Stimulated activated CD8-positive, alpha-beta memory T cell treated with anti-CD3 and anti-CD28 coated beads, Interleukin-4, amount 100 ng/mL, for 4 hours (primary cell): ENCODE measurements at regions not wholly inside any gene's neighbourhood (a gene's known extent, or its start where the extent isn't known, plus 50 kb on each side); places are given as distances from the start of the nearest gene placed in this dataset.

Source experiments
- DNase-seq, 2 donors: peaks; one replicate each; pipeline ENCODE4 v3.0.0-alpha.2; 2020; ENCODE audit warnings: low read depth in 2 of 2, low spot score in 1 of 2

DNA sequence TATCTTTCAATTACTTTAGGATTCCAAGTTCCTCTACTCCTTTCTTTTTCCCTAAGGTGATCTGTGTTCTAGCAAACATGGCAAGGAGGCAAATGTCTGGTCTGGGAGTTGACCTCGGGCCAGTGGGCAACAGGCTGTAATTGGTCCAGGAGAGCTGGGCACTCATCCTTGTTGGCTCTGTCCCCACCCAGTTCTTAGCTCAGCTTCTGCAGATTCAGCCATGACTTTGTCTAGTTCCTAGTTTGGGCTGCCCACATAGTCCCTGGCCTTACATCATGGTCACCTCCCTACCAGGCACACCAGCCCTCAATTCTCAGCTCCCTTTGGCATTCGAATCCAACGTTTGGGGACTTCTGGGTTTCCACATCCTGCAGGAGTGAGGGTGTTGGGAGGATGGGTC is 92.1 kb upstream of the DAP start:
- DNase-seq = no peak

DNA sequence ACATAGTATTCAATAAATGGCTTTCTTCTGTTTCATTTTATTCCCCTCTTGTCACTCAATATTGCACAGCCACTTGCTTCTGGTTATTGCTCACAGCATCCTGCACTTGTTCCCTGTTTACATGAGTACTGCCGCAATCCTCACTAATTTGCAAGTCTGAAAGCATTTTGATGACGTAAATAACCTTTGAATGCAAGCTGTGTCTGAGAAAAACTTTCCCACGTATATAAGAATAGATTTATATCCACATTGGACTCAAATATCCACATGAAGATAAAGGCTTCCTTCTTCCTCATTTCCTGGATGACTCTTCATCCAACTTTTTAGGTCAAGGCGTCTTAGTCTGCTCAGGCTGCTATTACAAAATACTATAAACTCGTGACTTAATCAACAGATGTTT is 88.2 kb upstream of the DAP start:
- DNase-seq = no peak

DNA sequence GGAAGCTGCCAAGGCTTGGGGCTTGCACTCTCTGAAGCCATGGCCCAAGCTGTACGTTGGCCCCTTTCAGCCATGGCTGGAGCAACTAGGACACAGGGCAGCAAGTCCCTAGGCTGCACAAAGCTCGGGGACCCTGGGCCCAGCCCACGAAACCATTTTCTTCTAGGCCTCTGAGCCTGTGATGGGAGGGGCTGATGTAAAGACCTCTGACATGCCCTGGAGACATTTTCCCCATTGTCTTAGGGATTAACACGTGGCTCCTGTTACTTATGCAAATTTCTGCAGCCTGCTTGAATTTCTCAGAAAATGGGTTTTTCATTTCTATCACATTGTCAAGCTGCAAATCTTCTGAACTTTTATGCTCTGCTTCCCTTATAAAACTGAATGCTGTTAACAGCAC is 83.0 kb upstream of the DAP start:
- no peak for DNase-seq

DNA sequence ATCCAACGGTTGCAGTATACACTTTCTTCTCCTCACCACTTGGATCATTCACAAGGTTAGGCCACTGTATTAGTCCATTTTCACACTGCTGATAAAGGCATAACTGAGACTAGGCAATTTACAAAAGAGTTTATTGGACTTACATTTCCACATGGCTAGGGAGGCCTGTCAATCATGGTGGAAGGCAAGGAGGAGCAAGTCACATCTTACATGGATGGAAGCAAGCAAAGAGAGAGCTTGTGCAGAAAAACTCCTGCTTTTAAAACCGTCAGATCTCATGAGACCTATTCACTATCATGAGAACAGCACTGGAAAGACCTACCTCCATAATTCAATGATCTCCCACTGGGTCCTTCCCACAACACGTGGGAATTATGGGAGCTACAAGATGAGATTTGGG is 81.8 kb upstream of the DAP start:
- no peak for DNase-seq

DNA sequence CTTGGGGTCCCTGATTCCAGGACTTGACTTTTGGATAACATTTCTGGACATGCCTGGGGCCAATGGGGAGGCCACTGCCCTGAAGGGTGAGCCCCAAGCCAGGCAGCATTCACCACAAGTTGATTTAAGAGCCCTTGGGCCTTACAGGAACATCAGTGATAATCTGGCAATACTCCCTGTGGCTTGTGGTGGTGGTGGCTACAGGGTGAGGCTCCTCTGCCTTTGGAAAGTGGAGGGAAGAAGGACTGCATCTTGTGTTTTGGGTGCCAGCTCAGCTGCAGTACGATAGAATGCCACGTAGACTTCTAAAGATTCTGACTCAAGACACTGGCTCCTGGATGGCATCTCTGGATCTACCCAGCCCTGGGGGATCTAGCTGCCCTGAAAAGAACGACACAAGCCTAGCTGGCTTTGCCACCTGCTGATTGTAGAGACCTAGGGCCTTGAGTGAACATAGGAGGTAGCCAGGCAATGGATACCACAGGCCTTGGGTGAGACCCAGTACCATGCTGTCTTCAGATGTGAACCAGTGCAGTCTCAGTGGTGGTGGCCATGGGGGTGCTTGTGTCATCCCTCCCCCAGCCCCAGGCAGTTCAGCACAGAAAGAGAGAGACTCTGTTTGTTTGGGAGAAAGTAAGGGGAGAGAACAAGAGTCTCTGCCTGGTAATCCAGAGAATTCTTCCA is 79.0 kb upstream of the DAP start:
- no peak for DNase-seq

DNA sequence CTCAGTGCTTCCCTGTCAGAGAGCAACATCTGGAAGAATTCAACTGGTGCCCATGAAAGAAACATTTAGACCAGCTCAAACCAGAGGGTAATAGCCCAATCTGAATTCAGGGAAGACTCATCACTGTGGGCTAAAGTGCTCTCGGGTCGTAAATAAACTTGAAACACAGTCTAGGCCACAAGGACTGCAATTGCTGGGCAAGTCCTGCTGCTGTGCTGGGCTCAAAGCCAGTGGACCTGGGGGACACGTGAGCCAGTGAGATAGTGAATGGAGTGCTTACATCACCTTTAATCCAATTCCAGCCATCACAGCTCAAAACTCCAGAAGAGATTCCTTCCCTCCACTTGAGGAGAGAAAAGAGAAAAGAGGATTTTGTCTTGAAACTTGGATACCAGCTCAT is 78.1 kb upstream of the DAP start:
- DNase-seq = no peak

DNA sequence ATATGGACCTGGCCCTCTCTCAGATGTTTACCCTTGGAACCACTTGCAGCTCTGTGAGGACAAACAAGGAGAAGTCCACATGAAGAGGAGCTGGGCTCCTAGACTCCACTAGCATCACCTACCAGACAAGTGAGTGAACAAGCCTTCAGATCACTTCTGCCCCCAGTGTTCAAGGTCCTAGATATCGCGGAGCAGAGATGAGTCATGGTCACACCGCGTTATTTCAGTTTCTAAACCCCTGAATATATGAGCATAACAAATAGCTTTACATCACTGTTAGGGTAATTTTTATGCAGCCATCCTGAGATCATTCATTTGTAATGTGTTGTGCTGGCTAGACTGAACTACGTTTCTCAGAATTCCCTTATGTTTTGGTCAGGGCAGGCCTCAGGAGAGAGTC is 77.0 kb upstream of the DAP start:
- no peak for DNase-seq

DNA sequence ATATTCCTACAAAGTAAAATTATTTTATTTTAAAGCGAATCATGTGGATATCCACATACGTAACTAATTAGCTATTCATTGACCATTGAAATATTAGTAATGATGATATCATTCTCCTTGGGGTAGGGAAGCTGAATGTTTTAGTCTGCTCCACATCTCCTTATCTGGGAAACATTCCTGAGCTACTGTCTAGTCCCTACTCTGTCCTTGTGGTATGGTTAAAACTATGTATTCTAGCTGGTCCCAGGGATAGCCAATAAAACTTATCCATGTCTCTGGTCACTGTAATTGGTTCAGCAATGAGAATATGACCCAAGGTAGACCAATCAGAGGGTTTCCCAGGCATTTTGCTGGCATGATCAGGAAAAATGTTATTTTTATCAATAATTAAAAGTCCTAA is 76.0 kb upstream of the DAP start:
- no peak for DNase-seq

DNA sequence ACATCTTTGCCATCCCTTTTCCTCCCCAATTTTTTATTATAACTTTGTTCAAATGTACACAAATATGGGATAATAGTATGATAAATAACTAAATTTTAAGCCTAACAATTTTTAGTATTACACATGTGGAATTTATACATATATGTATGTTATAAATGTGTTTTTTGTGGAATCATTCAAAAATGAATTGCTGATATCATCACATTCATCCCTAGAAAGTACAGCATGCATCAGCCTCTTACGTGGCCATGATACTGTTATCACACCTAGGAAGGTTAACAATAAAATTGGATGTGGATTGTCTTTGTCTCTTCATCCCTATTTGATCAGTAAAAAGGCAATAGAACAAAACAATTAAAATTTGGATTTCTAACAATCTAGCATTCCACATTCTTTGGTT is 73.7 kb upstream of the DAP start:
- no peak for DNase-seq

DNA sequence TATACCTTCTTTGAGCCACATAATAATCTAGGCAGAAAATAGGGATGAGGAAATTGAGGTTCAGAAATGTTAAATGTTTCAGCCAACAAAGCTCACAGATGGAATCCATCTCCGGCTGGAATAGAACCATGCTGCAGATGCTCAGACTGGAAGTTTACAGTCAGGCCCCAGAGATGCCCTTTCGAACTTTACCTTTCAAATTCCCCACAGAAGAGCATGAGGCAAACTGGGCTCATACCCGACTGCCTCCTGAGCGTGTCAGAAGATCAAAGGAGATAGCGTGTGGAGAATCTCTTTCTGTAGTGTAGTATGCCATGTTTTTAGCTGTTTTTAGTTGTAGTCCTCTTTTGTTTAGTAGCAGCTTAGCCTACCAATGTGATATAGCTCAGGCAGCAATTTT is 72.0 kb upstream of the DAP start:
- DNase-seq = no peak

DNA sequence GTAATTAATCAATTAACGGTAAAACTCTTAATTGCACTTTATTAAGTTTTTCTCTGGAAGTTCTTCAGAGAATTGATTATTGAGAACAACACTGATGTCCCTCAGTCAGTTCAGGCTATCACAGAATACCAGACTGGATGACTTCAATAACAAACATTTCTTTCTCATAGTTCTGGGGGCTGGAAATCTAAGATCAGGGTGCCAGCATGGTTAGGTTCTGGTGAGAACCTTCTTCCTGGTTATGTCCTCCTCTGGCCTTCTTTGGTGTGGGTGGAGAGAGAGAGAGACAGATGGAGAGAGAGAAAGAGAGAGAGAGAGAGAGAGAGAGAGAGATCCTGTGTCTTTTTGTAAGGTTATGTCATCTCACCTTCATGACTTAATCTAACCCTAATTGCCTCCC is 71.4 kb upstream of the DAP start:
- no peak for DNase-seq

DNA sequence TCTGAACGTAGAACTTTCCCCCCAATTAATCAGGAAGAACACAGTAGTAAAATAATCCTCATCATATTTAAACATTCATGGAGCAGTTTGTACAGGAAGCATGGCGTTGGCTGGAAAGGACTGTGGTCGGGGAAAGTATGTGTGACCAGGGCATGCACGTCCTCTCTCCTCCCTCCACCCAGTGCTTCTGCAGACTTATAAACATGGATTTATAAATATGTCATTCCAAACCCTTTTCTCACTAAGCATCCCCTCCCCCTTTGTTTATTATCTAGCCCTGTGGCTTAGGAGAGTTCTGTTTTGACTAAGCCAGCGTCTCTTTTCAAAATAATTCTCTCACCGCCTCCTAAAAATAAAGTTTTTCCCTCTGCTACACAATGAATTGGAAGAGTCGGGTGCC is 70.4 kb upstream of the DAP start:
- no peak for DNase-seq

DNA sequence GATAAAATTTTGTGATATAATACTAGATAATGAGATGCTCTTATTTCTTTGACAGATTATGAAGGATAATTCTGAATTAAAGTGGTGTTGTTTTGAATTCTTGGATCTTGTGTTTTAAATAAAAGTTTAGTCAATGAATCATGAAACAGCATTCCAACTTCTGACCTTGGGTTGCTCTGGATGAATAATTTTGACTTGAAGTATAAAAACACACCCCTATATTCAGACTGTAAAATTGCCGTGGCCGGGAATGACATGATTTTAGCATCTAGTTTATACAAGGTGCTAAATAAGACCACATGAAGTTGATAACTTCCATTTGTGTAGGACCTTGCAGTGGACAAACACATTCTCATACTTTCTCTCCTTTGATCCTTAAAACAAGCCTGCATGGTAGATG is 67.2 kb upstream of the DAP start:
- no peak for DNase-seq

DNA sequence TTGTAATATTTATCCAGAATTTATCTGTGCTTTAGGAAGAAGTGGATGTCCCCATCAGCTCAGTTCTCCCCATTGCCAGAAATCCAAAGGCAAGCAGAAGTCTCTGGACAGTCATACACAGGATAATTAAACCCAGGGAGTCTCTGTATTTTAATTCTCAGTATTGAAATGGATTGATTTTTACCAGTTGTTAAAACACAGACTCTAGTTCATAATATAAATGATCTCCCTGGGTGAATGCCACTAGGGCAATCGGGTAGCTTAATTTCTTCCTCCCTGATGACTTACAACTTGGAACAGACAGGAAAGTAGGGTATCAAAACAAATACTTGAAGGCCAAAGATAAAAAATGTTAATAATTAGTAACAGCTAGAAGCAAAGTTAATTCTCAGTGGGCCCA is 66.5 kb upstream of the DAP start:
- DNase-seq = no peak

DNA sequence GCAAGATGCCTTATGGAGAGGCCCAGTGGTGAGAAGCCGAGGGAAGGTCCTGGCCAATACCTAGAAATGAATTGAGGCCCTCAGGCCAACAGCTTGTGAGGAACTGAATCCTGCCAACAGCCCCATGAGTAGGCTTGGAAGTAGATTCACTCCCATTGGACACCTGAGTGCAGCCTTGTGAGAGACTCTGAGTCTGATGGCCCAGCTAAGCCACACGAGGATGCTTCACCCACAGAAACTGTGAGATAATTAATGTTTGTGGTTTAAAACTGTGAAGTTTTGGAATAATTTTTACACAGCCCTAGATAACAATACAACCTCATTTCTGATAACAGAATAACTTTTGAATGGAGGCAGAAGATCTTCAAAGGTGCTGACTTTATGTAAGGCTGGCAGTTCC is 65.9 kb upstream of the DAP start:
- DNase-seq = no peak

DNA sequence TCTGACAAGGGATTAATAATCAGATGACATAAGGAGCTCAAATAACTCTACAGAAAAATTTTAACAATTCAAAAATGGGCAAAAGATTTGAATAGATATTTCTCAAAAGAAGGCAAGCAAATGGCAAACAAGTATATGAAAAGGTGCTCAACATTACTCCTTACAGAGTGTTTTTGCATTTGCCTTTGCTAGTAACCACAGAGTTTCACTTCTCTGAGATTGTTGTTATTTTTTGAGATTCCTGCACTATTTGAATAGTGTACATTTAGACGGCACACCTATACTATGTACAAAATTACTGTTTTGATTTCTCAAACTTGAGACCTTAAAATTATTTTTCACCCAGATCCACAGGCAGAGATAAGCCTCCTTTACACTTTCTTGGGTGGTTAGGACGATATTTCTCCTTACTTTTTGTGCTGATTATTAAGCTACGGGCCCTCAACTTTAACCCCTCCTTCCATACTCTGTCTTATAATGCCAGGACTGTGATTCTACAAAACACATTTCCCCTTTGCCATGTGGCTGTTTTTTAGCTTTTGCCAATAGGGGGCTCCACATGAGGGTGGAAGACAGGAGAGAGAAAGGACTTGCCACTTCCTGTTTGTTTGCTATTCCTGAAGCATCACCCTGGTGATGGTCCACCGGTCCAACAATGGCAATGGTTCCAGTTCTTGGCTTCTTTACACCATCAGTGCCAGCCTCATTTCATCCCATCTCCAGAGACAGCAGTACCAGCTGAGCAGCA is 65.0 kb upstream of the DAP start:
- DNase-seq = no peak

DNA sequence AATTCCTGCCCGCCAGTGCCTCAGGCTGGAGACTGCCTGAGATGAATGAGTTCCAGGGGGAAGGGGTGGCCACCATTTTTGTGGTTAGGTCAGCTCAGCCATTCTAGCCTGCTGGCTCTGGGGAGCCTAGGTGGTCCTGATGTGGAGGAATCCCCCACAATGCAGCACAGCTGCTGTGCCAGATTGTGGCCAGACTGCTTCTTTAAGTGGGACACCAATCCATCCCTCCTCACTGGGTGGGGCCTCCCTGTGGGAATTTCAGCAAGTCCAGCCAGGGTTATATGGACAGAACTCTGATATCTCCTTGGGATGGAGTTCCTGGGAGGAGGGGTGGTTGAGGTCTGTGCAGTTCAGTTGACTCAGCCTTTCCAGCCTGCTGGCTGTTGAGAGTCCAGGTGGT is 51.2 kb upstream of the DAP start:
- DNase-seq = no peak
